ENCODE measurements at regions not wholly inside any gene's neighbourhood (a gene's known extent, or its start where the extent isn't known, plus 50 kb on each side); places are given as distances from the start of the nearest gene placed in this dataset.

GRCh38 chr3:174403831-174404230 is 455.3 kb upstream of the NAALADL2 start:
- DNase-seq (ENCODE audit: low spot score): no peak

GRCh38 chr3:174408310-174408709 is 450.8 kb upstream of the NAALADL2 start:
- DNase-seq (ENCODE audit: low spot score): no peak

- DNase-seq (ENCODE audit: low spot score): no peak
Observed at GRCh38 chr3:174409086-174409743, 449.9 kb upstream of the NAALADL2 start.

- DNase-seq (ENCODE audit: low spot score): no peak
Observed at GRCh38 chr3:174413062-174413912, 445.8 kb upstream of the NAALADL2 start.

- DNase-seq (ENCODE audit: low spot score): no peak
Observed at GRCh38 chr3:174414902-174415301, 444.2 kb upstream of the NAALADL2 start.

- DNase-seq (ENCODE audit: low spot score): no peak
Observed at GRCh38 chr3:174417573-174417972, 441.6 kb upstream of the NAALADL2 start.

- DNase-seq (ENCODE audit: low spot score): no peak
Observed at GRCh38 chr3:174419216-174419615, 439.9 kb upstream of the NAALADL2 start.

- no peak for DNase-seq (ENCODE audit: low spot score)
Observed at GRCh38 chr3:174423936-174424335, 435.2 kb upstream of the NAALADL2 start.

- no peak for DNase-seq (ENCODE audit: low spot score)
Observed at GRCh38 chr3:174424656-174425055, 434.5 kb upstream of the NAALADL2 start.

GRCh38 chr3:174425422-174425821 is 433.7 kb upstream of the NAALADL2 start:
- DNase-seq (ENCODE audit: low spot score): no peak

GRCh38 chr3:174430986-174431385 is 428.1 kb upstream of the NAALADL2 start:
- no peak for DNase-seq (ENCODE audit: low spot score)

GRCh38 chr3:174431717-174432116 is 427.4 kb upstream of the NAALADL2 start:
- DNase-seq (ENCODE audit: low spot score): no peak

- peak; percentile 42 for DNase-seq (ENCODE audit: low spot score)
Observed at GRCh38 chr3:174436367-174436766, 422.8 kb upstream of the NAALADL2 start.

GRCh38 chr3:174438501-174439145 is 420.5 kb upstream of the NAALADL2 start:
- no peak for DNase-seq (ENCODE audit: low spot score)

GRCh38 chr3:174439331-174440252 is 419.5 kb upstream of the NAALADL2 start:
- DNase-seq (ENCODE audit: low spot score): peak; percentile 49

GRCh38 chr3:174440253-174440701 is 418.9 kb upstream of the NAALADL2 start:
- DNase-seq (ENCODE audit: low spot score): no peak

GRCh38 chr3:174440741-174441587 is 418.2 kb upstream of the NAALADL2 start:
- DNase-seq (ENCODE audit: low spot score): peak; percentile 88

- DNase-seq (ENCODE audit: low spot score): no peak
Observed at GRCh38 chr3:174441588-174442301, 417.4 kb upstream of the NAALADL2 start.

- no peak for DNase-seq (ENCODE audit: low spot score)
Observed at GRCh38 chr3:174442302-174442682, 416.8 kb upstream of the NAALADL2 start.

- no peak for DNase-seq (ENCODE audit: low spot score)
Observed at GRCh38 chr3:174444391-174444790, 414.7 kb upstream of the NAALADL2 start.

Measured in ureter (tissue), 1 donor.